Adipocyte (in vitro differentiated cells): ENCODE measurements at regions not wholly inside any gene's neighbourhood (a gene's known extent, or its start where the extent isn't known, plus 50 kb on each side); places are given as distances from the start of the nearest gene placed in this dataset.

Experiments used
- DNase-seq: peaks from one replicate; pipeline ENCODE4 v3.0.0-alpha.2; 2015; ENCODE audit warnings: low read depth
- H3K27me3 ChIP-seq: replicated peaks from 2 replicates; pipeline ENCODE4 v1.7.0; 2013; ENCODE audit warnings: mild to moderate bottlenecking, low read length, moderate library complexity; ENCODE audit not compliant: control insufficient read depth, insufficient read depth
- H3K36me3 ChIP-seq: 2 replicates; pipeline ENCODE4 v1.7.0; 2013; ENCODE audit warnings: low read length, mild to moderate bottlenecking, moderate library complexity; ENCODE audit not compliant: control insufficient read depth, insufficient read depth, severe bottlenecking
- H3K4me1 ChIP-seq: 2 replicates; pipeline ENCODE4 v1.7.0; 2013; ENCODE audit warnings: mild to moderate bottlenecking, low read length, moderate library complexity; ENCODE audit not compliant: control insufficient read depth, insufficient read depth
- H3K4me3 ChIP-seq: 2 replicates; pipeline ENCODE4 v1.7.0; 2013; ENCODE audit warnings: mild to moderate bottlenecking, low read length, moderate library complexity
- H3K9ac ChIP-seq: 2 replicates; pipeline ENCODE4 v1.7.0; 2013; ENCODE audit warnings: mild to moderate bottlenecking, low read length, moderate library complexity
- H3K9me3 ChIP-seq: 2 replicates; pipeline ENCODE4 v1.7.0; 2013; ENCODE audit warnings: mild to moderate bottlenecking, low read length, moderate library complexity; ENCODE audit not compliant: control insufficient read depth

DNA sequence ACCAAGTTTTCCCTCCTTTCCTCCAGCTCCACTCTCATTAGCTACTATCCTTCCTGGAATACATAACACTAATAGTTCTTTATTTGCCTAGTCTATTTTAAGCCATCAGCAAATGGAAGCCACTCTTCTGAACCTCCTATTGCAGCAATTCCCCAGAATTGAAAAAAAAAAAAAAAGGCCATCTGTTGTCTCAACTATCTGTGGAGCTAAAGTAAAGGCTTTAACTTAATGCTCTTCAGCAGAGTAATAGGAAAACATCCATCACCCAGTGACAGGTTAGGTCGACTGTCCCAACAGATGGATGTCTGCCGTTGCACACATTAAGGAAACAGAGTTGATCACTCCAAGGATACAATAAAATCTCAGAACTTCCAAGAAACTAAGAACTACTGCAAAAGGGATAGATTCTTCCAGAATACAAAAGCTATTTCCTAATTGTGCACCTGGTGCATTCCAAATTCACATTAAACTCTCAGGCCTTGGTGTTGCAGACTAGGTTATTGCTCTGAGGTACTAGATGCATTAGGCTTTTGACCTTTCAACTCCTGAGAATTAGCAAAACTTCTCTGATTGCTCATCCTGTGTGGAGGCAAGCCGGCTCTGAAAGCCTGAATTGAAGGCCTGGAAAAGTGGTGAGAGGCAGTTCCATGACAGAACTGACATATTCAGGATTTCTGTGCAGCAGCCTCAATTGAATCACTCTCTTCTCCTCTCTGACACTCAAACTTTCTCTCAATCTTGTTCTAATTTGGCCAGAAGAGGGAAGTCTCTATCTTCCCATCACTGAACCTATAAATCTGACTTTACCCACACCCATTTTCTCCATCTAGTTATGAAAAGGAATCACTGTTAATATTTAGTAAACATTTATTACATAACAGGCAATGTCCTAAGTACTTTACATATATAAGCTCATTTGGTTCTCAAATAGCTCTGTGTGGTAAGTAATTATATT, 238.4 kb upstream of the HMGA2 start:
- no peak for DNase-seq
- H3K4me3 ChIP-seq, result no peak overlapping the region

DNA sequence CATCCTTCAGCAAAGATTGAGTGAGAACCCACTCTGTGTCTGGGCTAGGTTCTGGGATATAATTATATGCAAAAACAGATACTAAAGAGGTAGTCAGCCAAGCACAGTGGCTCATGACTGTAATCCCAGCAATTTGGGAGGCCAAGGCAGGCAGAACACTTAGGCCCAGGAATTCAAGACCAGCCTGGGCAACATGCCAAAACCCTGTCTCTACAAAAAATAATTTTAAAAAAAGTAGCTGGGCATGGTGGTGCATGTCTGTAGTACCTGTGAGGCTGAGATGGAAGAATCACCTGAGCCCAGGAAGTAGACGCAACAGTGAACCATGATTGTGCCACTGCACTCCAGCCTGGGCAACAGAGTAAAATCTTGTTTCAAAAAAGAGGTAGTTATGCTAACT, 237.5 kb upstream of the HMGA2 start:
- H3K4me3 ChIP-seq, result no peak overlapping the region
- H3K9ac ChIP-seq, result no peak overlapping the region
- DNase-seq, result no peak
- H3K9me3 ChIP-seq, result no peaks in the 10 kb centered on the region
- H3K4me1 ChIP-seq, result no peaks in the 10 kb centered on the region
- no peaks in the 10 kb centered on the region for H3K36me3 ChIP-seq
- H3K27me3 ChIP-seq, result no peaks in the 10 kb centered on the region

More for the DNA sequence above, 238.4 kb upstream of the HMGA2 start:
- no peaks in the 10 kb centered on the region for H3K9me3 ChIP-seq
- no peaks in the 10 kb centered on the region for H3K4me1 ChIP-seq
- no peaks in the 10 kb centered on the region for H3K36me3 ChIP-seq
- H3K27me3 ChIP-seq, result no peaks in the 10 kb centered on the region
- H3K9ac ChIP-seq, result no peak overlapping the region

GRCh38 chr12:65590318-65590717, 234.0 kb upstream of the HMGA2 start:
- no peaks in the 10 kb centered on the region for H3K27me3 ChIP-seq
- no peak overlapping the region for H3K9ac ChIP-seq
- DNase-seq, result no peak
- no peaks in the 10 kb centered on the region for H3K4me1 ChIP-seq
- H3K36me3 ChIP-seq, result no peaks in the 10 kb centered on the region
- H3K9me3 ChIP-seq, result no peaks in the 10 kb centered on the region
- no peak overlapping the region for H3K4me3 ChIP-seq

DNA sequence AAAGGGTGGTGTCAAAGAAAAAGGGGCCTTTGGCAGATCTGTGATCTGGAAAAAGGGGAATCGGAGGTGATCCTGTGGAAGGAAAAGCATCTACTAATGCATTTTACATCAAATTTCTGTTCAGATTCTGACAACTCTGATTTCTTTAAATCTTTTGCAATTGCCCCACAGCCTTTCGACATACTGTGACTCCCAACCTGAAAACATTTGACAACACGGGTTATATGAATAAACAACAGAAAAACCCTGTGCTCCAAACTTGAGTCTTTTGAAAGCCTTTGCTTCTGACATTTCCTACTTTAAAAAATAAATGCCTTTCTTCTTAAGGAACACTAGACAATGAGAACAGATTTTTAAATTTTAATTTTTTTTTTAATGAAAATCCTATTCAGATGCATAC, 231.9 kb upstream of the HMGA2 start:
- Histone ChIP-seq H3K27me3 (no peaks in the 10 kb centered on the region), H3K9ac (no peak overlapping the region), H3K36me3 (no peaks in the 10 kb centered on the region), H3K9me3 (no peaks in the 10 kb centered on the region), H3K4me3 (no peak overlapping the region), H3K4me1 (no peaks in the 10 kb centered on the region)
- DNase-seq, result peak; percentile 39

DNA sequence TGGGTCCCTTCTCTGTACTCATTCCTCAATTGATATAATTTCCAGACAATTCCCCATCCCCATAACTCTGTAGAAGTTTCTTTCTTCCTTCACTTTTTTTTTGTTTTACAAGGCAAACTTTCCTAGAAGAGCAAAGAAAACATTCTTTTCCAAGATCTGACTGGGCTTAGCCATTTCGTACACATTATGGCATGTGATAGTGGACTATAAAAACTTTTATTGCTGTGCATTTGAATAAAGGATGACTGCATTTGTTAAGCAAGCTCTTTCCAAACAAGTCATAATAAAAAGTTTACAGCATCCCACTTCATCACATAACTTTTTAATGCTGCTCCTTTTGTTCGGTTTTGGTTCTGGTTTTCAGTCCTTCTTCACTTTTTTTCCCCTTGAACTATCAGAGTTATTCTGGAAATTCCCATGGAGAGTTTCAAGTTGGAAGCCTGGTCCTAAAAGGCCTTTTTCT, 231.0 kb upstream of the HMGA2 start:
- no peak for DNase-seq
- Histone ChIP-seq H3K9me3 (no peaks in the 10 kb centered on the region), H3K4me1 (no peaks in the 10 kb centered on the region), H3K4me3 (no peak overlapping the region), H3K27me3 (no peaks in the 10 kb centered on the region), H3K36me3 (no peaks in the 10 kb centered on the region), H3K9ac (no peak overlapping the region)

- peak; percentile 52 for DNase-seq
- Histone ChIP-seq H3K4me3 (no peak overlapping the region), H3K4me1 (no peaks in the 10 kb centered on the region), H3K9me3 (no peaks in the 10 kb centered on the region), H3K9ac (no peak overlapping the region), H3K36me3 (no peaks in the 10 kb centered on the region), H3K27me3 (no peaks in the 10 kb centered on the region)
These were observed 229.9 kb upstream of the HMGA2 start for GRCh38 chr12:65594409-65594808.

DNA sequence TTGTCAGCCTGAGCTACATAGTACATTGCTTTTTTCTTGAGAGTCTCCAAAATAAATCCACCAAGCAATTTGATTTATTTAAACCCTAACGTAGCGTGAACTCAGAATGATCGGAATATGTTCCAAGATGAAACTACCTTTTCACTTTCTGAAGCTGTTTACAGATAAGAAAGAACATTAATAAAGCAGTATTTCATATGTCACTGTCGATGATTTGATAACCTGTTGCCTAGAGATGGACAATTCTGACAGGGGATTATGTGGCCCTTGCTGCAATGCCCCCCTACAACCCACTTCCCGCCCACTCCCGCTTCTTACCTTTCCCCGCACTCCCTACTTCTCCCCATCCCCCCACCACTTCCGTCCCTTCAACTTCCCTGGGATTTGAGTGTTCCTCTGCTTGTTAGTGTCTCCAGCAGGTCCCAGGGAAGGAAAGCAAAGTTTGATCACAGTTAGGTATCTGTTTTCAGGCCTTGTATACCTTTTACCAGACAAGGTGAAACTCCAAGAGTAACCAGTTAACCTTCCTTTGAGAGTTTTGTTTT, 229.2 kb upstream of the HMGA2 start:
- no peak for DNase-seq
- no peaks in the 10 kb centered on the region for H3K9me3 ChIP-seq
- H3K4me1 ChIP-seq, result no peaks in the 10 kb centered on the region
- H3K36me3 ChIP-seq, result no peaks in the 10 kb centered on the region
- H3K4me3 ChIP-seq, result no peak overlapping the region
- no peaks in the 10 kb centered on the region for H3K27me3 ChIP-seq
- H3K9ac ChIP-seq, result no peak overlapping the region

GRCh38 chr12:65596514-65597091, 227.7 kb upstream of the HMGA2 start:
- DNase-seq, result no peak
- Histone ChIP-seq H3K9me3 (no peaks in the 10 kb centered on the region), H3K4me1 (no peaks in the 10 kb centered on the region), H3K27me3 (no peaks in the 10 kb centered on the region), H3K36me3 (no peaks in the 10 kb centered on the region), H3K9ac (no peak overlapping the region), H3K4me3 (no peak overlapping the region)

DNA sequence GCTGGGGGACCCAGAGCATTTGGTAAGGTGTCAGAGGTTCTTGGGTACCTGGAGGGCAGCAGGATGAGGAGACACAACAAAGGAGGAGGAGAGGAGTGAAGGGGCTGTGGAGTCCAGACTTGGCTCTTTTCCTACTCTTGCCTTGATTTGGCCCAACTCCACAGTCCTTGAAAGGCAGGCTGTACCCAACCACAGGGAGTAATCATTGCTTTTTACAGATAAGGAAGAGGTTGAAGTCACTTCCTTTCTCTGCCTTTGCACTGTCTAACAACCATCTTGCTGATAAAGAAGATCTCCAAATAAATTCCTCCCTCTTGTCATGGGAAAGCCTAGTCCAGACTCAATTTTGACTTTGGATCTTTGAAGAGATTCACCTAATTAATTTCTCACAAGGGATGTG, 226.8 kb upstream of the HMGA2 start:
- Histone ChIP-seq H3K4me3 (no peak overlapping the region), H3K27me3 (no peaks in the 10 kb centered on the region)
- no peak for DNase-seq

GRCh38 chr12:65598688-65599087, 225.6 kb upstream of the HMGA2 start:
- no peaks in the 10 kb centered on the region for H3K27me3 ChIP-seq
- H3K36me3 ChIP-seq, result no peaks in the 10 kb centered on the region
- H3K9ac ChIP-seq, result no peak overlapping the region
- no peak for DNase-seq
- H3K9me3 ChIP-seq, result no peaks in the 10 kb centered on the region
- H3K4me3 ChIP-seq, result no peak overlapping the region
- H3K4me1 ChIP-seq, result peaks cover 7% of the 10 kb centered on the region

More for the DNA sequence above, 226.8 kb upstream of the HMGA2 start:
- Histone ChIP-seq H3K9ac (no peak overlapping the region), H3K4me1 (peaks cover 3% of the 10 kb centered on the region), H3K36me3 (no peaks in the 10 kb centered on the region), H3K9me3 (no peaks in the 10 kb centered on the region)

DNA sequence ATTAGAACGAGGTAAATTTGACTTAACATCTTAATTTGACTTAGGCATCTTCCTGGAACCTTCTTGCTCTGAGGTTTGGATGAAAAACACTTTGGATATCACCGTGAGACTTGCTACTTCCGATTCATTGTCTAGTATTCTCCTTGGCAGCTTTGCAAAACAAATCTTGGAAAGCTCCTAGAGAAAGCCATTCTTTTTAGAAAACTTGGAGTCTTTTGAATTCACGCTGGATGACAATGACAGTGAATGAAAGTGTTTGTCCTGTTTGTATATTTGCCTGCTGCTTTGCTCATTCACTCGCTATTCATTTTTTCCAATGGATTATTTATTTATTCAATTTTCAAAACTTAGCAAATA, 222.1 kb upstream of the HMGA2 start:
- Histone ChIP-seq H3K27me3 (no peaks in the 10 kb centered on the region), H3K4me3 (peak overlapping the region; percentile 80), H3K4me1 (peaks cover 23% of the 10 kb centered on the region), H3K9ac (peak overlapping the region; percentile 28), H3K9me3 (no peaks in the 10 kb centered on the region), H3K36me3 (no peaks in the 10 kb centered on the region)
- DNase-seq, result peak; percentile 37
